ENCODE measurements at regions not wholly inside any gene's neighbourhood (a gene's known extent, or its start where the extent isn't known, plus 50 kb on each side); places are given as distances from the start of the nearest gene placed in this dataset.
A peak's percentile ranks its signal among the peaks of the same experiment; 100 is the strongest.

- Mint-ChIP-seq H3K4me3 (no peak overlapping the region), H3K4me1 (peaks cover 7 to 9% (median 8%) of the 10 kb centered on the region in 4 donors), H3K27me3 (peaks cover 1 to 17% (median 7%) of the 10 kb centered on the region in 5 donors), H3K9me3 (peaks cover 0 to 3% (median 0%) of the 10 kb centered on the region in 9 donors), H3K36me3 (no peaks in the 10 kb centered on the region), H3K27ac (no peak overlapping the region)
- ATAC-seq, result no peak
- no peak for DNase-seq
- POLR2A ChIA-PET, result no interaction called here
Observed at GRCh38 chr4:139611391-139611790, 54.2 kb upstream of the MGST2 start.

DNA sequence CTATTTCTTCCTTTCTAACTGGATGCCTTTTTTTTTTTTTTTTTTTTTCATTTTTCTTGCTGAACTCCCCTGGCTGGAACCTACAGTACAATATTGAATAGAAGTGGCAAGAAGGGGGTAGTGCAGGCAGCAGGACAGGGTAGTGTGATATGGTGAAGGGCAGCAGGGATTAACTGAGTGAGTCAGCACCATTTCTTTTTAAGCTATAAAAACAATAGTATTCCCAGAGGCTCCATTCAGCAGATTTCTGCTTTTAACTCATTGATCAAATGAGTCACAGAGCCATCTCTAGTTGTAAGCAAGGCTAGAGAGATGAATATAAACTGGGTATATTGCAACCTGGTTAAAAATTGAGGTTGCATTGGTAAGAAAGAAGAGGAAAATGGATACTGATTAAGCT lies 53.6 kb upstream of the SETD7 start:
- Mint-ChIP-seq H3K9me3 (peaks cover 0 to 12% (median 0%) of the 10 kb centered on the region in 9 donors), H3K36me3 (no peaks in the 10 kb centered on the region), H3K27me3 (peaks cover 4 to 26% (median 7%) of the 10 kb centered on the region in 5 donors), H3K4me1 (peaks cover 13 to 18% (median 15%) of the 10 kb centered on the region in 4 donors), H3K27ac (no peak overlapping the region), H3K4me3 (no peak overlapping the region)
- no peak for DNase-seq
- no peak for ATAC-seq
- POLR2A ChIA-PET, result no interaction called here

- no peak for DNase-seq
- Mint-ChIP-seq H3K9me3 (peaks cover 0 to 12% (median 0%) of the 10 kb centered on the region in 9 donors), H3K4me3 (no peak overlapping the region), H3K36me3 (no peaks in the 10 kb centered on the region), H3K27ac (no peak overlapping the region), H3K27me3 (peaks cover 4 to 26% (median 7%) of the 10 kb centered on the region in 5 donors), H3K4me1 (peaks cover 13 to 18% (median 15%) of the 10 kb centered on the region in 4 donors)
- POLR2A ChIA-PET, result interaction anchor here (0.6 kb wide), 2 partner anchors 221 to 315 kb away, joined by 3 read pairs; no protein-coding TSS in a partner anchor
- ATAC-seq, result no peak
Observed at GRCh38 chr4:139607502-139608060, 51.6 kb upstream of the SETD7 start.

DNA sequence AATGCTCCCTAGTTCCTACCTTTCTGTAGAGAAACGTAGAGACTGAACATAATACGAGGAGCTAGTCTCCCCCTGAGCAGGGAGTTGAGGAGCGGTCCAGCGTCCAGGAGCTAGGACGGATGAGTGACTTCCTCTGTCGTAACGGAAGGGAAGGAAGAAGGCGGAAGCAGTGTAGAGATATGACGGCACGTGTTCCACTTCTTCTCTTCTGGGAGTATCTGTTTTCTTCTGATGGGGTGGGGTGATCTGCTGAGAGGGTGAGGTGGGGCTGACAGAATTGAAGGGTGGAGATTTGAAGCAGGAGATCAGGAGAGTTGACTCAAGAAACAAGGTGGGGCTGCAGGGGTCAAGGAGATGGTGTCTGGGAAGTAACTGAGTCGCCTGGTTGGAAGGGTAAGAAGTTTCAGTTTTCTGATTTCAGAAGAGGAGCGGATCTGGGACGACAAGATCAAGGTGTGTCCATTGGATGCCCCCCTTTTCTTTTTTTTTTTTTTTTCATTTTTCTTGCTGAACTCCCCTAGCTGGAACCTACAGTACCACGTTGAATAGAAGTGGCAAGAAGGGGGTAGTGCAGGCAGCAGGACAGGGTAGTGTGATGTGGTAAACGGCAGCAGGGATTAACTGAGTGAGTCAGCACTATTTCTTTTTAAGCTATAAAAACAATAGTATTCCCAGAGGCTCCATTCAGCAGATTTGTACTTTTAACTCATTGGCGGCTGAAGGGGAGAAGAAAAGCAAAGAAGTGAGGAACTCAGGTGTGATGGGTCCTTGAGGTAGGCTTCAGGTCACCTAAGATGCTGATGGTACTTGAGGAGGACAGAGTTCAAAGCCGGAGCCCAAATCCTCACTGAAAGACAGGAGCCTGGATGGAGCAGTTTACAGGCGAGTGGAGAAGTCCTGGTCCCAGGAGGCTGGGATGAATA lies 50.8 kb upstream of the SETD7 start:
- no peak for DNase-seq
- Mint-ChIP-seq H3K27me3 (peaks cover 4 to 26% (median 7%) of the 10 kb centered on the region in 5 donors), H3K4me1 (peaks cover 13 to 18% (median 15%) of the 10 kb centered on the region in 4 donors), H3K27ac (peak overlapping the region in 8 of 10 donors; percentile 23 to 68 (median 50)), H3K4me3 (peak overlapping the region; percentile 71 to 90 (median 84)), H3K9me3 (peaks cover 0 to 12% (median 0%) of the 10 kb centered on the region in 9 donors), H3K36me3 (no peaks in the 10 kb centered on the region)
- ATAC-seq, result peak; percentile 44 to 62
- POLR2A ChIA-PET, result interaction anchor here (0.6 kb wide), 2 partner anchors 222 to 316 kb away, joined by 3 read pairs; no protein-coding TSS in a partner anchor

- H3K4me1 Mint-ChIP-seq, result peaks cover 13 to 18% (median 15%) of the 10 kb centered on the region in 4 donors
- peak overlapping the region in 7 of 10 donors; percentile 23 to 78 (median 42) for H3K27ac Mint-ChIP-seq
- no peak for ATAC-seq
- peaks cover 0 to 12% (median 0%) of the 10 kb centered on the region in 9 donors for H3K9me3 Mint-ChIP-seq
- H3K36me3 Mint-ChIP-seq, result no peaks in the 10 kb centered on the region
- H3K27me3 Mint-ChIP-seq, result peaks cover 4 to 26% (median 8%) of the 10 kb centered on the region in 5 donors
- POLR2A ChIA-PET, result no interaction called here
- DNase-seq, result no peak
- peak overlapping the region; percentile 71 to 90 (median 84) for H3K4me3 Mint-ChIP-seq
Observed at GRCh38 chr4:139606103-139606502, 50.1 kb upstream of the SETD7 start.
